GM18858 (cell line): ENCODE measurements at regions not wholly inside any gene's neighbourhood (a gene's known extent, or its start where the extent isn't known, plus 50 kb on each side); places are given as distances from the start of the nearest gene placed in this dataset.
"Not testable (repeated sequence)": the region's sequence is repeated elsewhere in the genome, so short reads cannot be mapped to it uniquely, and the experiment has no call there.

Experiments used
- ATAC-seq: cut with Tn5 transposase; IDR thresholded peaks from one replicate; pipeline ENCODE4 v1.9.1; 2021; ENCODE audit not compliant: unreplicated experiment

DNA sequence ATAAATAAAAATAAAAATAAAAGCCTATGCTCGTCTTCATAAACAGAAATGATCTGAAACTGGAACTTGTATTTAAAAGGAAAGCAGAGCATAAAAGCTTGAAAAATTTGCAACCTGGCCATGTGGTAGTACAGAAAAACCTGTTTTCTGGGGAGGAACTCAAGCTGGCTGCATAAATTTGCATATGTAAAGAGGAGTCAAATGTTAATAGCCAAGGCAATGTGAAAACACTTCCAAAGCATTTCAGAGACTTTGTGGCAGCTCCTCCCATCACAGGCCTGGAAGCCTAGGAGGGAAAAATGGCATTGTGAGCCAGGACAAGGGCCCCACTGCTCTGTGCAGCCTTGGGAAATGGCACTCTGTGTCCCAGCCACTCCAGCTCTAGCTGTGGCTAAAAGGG is 727.9 kb upstream of the DIAPH2 start:
- no peak for ATAC-seq

GRCh38 chrX:95973456-95974095 is 711.1 kb upstream of the DIAPH2 start:
- not testable (repeated sequence) for ATAC-seq

DNA sequence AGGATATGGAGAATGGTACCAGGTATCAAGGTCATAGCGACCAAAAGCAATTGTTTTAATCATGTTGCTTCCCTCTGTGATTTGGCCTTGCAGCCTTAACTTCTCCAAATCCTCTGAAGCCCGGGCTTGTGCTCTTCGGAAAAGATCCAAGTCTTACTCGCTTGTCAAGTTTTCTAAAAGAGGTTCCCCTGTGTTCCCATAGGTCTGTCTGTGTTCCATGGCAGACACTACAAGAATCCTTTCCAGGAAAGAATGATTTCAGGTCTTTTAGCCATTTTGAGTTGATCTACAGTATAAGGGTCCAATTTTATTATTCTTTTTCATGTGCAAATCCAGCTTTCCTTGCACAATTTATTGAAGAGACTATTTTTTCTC is 710.6 kb upstream of the DIAPH2 start:
- no peak for ATAC-seq

GRCh38 chrX:95974890-95975289 is 709.8 kb upstream of the DIAPH2 start:
- ATAC-seq = no peak

GRCh38 chrX:95995583-95995982 is 689.1 kb upstream of the DIAPH2 start:
- no peak for ATAC-seq

- no peak for ATAC-seq
Measured at GRCh38 chrX:95996294-95996693, 688.3 kb upstream of the DIAPH2 start.

DNA sequence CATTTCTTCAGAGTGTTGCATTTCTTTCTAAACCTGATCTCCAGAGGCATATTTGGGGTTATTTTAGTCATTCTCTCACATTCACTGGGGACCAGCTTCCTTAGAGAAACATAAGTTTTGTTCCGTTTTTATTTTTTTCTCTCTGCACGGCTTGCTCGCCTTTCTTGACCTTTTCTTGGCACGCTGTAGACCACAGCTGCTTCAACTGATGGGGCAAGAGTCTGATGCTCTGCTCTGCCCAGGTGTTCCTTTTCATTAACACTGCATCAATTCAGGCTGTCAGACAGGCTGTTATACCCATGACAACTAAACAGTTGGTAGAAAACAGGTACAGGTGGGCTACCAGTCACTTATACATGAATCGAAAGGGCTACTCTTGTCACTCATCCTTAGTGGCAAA is 682.2 kb upstream of the DIAPH2 start:
- no peak for ATAC-seq

- no peak for ATAC-seq
Measured at GRCh38 chrX:96004386-96004785, 680.3 kb upstream of the DIAPH2 start.

DNA sequence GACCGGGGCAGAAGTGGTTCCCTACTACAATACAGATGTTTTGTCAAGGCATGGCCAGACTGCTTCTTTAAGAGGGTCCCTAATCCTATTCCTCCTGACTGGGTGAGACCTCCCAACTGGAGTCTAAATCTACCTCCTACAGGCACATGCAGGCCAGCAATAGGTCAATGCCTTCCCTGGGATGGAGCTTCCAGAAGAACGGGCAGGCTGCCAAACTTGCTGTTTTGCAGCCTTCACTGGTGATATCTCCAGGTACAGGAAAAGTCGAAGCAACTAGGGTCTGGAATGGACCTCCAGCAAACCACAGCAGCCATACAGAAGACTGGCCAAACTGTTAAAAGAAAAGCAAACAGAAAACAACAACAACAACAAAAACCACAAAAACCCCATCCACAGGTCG is 678.4 kb upstream of the DIAPH2 start:
- no peak for ATAC-seq

DNA sequence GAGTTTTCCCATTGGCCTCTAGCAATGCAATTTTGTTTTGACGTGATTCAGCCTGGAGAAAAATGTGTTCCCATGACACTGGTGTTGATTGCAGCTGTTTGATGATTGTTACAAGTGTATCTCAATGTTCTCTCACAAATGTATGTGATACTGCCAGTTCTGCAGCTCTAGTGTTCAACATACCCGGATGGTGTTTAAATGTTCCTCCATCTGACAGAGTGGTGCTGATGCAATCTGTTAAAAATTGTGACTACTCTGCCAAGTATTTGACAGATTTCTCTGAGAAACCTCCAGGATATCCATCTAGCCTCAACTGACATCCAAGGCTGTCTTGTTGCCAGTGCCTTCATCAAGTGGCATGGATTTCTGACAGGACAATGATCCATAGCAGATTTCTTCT is 657.2 kb upstream of the DIAPH2 start:
- no peak for ATAC-seq

- no peak for ATAC-seq
Measured at GRCh38 chrX:96052078-96052477, 632.6 kb upstream of the DIAPH2 start.

DNA sequence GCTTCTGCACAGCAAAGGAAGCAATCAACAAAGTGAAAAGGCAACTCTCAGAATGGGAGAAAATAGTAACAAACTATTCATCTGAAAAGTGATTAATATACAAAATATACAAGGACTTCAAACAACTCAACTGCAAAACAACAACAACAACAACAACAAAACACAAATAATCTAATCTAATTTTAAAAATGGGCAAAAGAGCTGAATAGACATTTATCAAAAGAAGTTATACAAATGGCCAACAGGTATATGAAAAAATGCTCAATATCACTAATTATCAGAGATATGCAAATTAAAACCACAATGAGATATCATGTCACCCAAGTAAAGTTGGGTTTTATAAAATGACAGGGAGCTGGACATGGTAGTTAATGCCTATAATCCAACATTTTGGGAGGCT is 602.8 kb upstream of the DIAPH2 start:
- no peak for ATAC-seq

- no peak for ATAC-seq
Measured at GRCh38 chrX:96094616-96095015, 590.0 kb upstream of the DIAPH2 start.

DNA sequence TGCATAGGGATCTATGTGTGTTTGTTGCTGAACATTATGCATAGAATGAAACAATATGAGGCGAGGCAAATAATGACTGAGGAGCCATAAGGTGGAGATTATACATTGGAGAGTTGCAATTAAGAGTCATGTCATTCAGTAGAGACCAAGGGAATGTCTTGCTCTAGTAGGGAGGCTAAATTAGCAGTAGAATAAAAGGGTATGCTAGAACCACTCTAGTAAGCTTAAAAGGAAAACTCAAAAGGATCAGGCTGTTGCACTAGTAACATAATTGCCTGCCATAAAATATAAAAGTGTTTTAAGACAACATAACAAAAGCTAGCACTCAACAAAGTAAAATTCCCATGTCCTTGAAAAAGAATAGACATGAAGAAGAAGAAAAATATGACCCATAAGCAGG is 586.2 kb upstream of the DIAPH2 start:
- no peak for ATAC-seq

- ATAC-seq = no peak
Measured at GRCh38 chrX:96102997-96103396, 581.6 kb upstream of the DIAPH2 start.

DNA sequence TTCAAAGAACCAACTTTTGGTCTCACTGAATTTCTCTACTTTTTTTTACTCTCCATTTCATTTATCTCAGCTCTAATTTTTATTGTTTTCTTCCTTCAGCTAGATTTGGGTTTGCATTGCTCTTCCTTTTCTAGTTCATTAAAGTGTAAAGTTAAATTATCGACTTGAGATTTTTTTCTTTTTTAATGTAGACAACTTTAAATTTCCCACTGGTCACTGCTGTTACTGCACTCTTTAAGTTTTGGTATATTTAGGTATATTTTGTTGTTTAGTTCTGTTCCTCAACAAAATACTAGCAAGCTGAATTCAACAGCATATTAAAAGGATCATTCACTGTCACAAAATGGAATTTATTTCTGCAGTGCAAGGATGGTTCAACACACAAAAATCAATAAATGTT is 572.0 kb upstream of the DIAPH2 start:
- no peak for ATAC-seq

GRCh38 chrX:96126182-96126581 is 558.5 kb upstream of the DIAPH2 start:
- no peak for ATAC-seq

GRCh38 chrX:96128058-96128457 is 556.6 kb upstream of the DIAPH2 start:
- ATAC-seq = not testable (repeated sequence)

GRCh38 chrX:96140796-96141195 is 543.8 kb upstream of the DIAPH2 start:
- no peak for ATAC-seq

GRCh38 chrX:96147681-96148080 is 537.0 kb upstream of the DIAPH2 start:
- ATAC-seq = no peak

GRCh38 chrX:96170626-96171025 is 514.0 kb upstream of the DIAPH2 start:
- no peak for ATAC-seq

- no peak for ATAC-seq
Measured at GRCh38 chrX:96176921-96177320, 507.7 kb upstream of the DIAPH2 start.

DNA sequence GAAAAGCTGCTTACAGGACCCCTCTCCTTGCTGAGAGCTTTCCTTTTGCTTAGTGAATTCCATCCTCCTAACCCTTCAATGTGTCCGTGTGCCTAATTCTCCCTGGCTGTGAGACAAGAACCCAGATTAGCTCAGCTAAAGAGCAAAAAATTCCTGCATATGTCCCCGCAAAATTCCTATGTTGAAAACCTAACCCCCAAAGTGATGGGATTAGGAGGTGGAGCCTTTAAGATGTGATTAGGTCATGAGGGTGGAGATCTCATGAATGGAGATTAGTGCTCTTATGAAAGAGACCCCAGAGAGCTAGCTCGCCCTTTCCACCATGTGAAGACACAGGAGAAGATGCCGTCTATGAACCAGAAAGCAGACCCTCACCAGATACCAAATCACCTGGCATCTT is 503.0 kb upstream of the DIAPH2 start:
- ATAC-seq = no peak

- ATAC-seq = peak; percentile 64
Measured at GRCh38 chrX:96182366-96182765, 502.3 kb upstream of the DIAPH2 start.
